K562 (cell line): ENCODE measurements at regions not wholly inside any gene's neighbourhood (a gene's known extent, or its start where the extent isn't known, plus 50 kb on each side); places are given as distances from the start of the nearest gene placed in this dataset.

Experiments used
- ATAC-seq: fragments of 200-7000 bp; cut with Tn5 transposase; 3 replicates; pipeline ENCODE4 v1.9.1; 2020; ENCODE audit warnings: moderate library complexity
- BruUV-seq: library from RNA; stranded (reverse); fragments of 400-500 nt; replicated peaks from 2 replicates; lab custom pipeline; 2021; lab: Mats Ljungman, UMichigan
- CTCF ChIA-PET: fragments of 300-600 bp; formaldehyde crosslinking; extraction: SDS; loops from one replicate; lab custom pipeline; 2021; ENCODE audit warnings: low intra/inter-chr PET ratio; lab: Yijun Ruan, JAX
- POLR2A ChIA-PET: fragments of 300-600, 350-650 bp; sonication (Branson Sonifier 250); formaldehyde crosslinking; extraction: SDS; loops from one replicate; lab custom pipeline; 2021; ENCODE audit warnings: antibody characterized with exemption, inconsistent platforms; lab: Yijun Ruan, JAX
- DNase-seq, 4 experiments: peaks; one replicate each; pipeline versions ENCODE4 v3.0.0 to v3.0.0-alpha.2; 2011 to 2018; ENCODE audit warnings: low spot score in 3 of 4, mixed read lengths in 3 of 4; ENCODE audit errors: extremely low read depth in 1 of 4
- FAIRE-seq: peaks from 2 replicates; lab custom pipeline; 2011; peaks lifted over from hg19 to GRCh38; lab: Jason Lieb, UNC
- H2AFZ ChIP-seq: 2 replicates; pipeline ENCODE4 v1.6.0; 2011; ENCODE audit warnings: low read depth, low read length, control low read depth, inconsistent platforms
- H3K27ac ChIP-seq: fragments of 200-600 bp; 3 replicates; pipeline ENCODE4 v1.8.0; 2011; ENCODE audit warnings: low read depth, mild to moderate bottlenecking, control low read depth, inconsistent platforms, low read length, moderate library complexity, mixed read lengths; ENCODE audit errors: extremely low read depth
- H3K27me3 ChIP-seq, 2 experiments: fragments of 300-600 bp in 1 of 2; 2 replicates in 1 of 2; 3 replicates in 1 of 2; pipeline versions ENCODE4 v1.6.0 to v1.8.0; 2011; ENCODE audit warnings: inconsistent platforms in 2 of 2, low read length in 2 of 2, mild to moderate bottlenecking in 1 of 2, mixed read lengths in 1 of 2, moderate library complexity in 1 of 2; ENCODE audit not compliant: control insufficient read depth in 2 of 2, insufficient read depth in 2 of 2
- H3K36me3 ChIP-seq: fragments of 300-600 bp; 3 replicates; pipeline ENCODE4 v1.8.0; 2011; ENCODE audit warnings: mild to moderate bottlenecking, low read length, inconsistent platforms; ENCODE audit not compliant: control insufficient read depth, insufficient read depth
- H3K4me1 ChIP-seq, 2 experiments: fragments of 200-600 bp in 1 of 2; replicated peaks in 1 of 2; 2 replicates in 1 of 2; 3 replicates in 1 of 2; pipeline versions ENCODE4 v1.5.1 to v1.8.0; 2011; ENCODE audit warnings: inconsistent platforms in 2 of 2, low read length in 2 of 2, mild to moderate bottlenecking in 1 of 2, mixed read lengths in 1 of 2, moderate library complexity in 1 of 2; ENCODE audit not compliant: control insufficient read depth in 2 of 2, insufficient read depth in 2 of 2
- H3K4me2 ChIP-seq: 2 replicates; pipeline ENCODE4 v1.6.1; 2011; ENCODE audit warnings: low read length, control low read depth, inconsistent platforms, mixed read lengths; ENCODE audit not compliant: insufficient read depth
- H3K4me3 ChIP-seq: fragments of 200-600 bp; sonication (generic), shearing (Covaris generic); 2 replicates; pipeline ENCODE4 v1.5.1; 2016; ENCODE audit warnings: control low read depth, inconsistent platforms
- H3K79me2 ChIP-seq: fragments of 200-600 bp; 3 replicates; pipeline ENCODE4 v1.8.0; 2011; ENCODE audit warnings: low read length, inconsistent platforms; ENCODE audit not compliant: control insufficient read depth, insufficient read depth
- H3K9ac ChIP-seq, 2 experiments: 2 replicates each; pipeline versions ENCODE4 v1.6.0 to v1.6.1; 2011; ENCODE audit warnings: low read depth in 2 of 2, low read length in 2 of 2, control low read depth in 1 of 2, inconsistent platforms in 1 of 2, mild to moderate bottlenecking in 1 of 2, mixed read lengths in 1 of 2; ENCODE audit not compliant: insufficient read depth in 1 of 2
- H3K9me1 ChIP-seq: one replicate; pipeline ENCODE4 v1.6.0; 2011; ENCODE audit warnings: inconsistent platforms, mild to moderate bottlenecking, low read length, moderate library complexity; ENCODE audit not compliant: control insufficient read depth, insufficient read depth
- H3K9me3 ChIP-seq: replicated peaks from 2 replicates; pipeline ENCODE4 v1.5.1; 2011; ENCODE audit warnings: low read depth, low read length, inconsistent platforms; ENCODE audit not compliant: control insufficient read depth, insufficient read depth
- H4K20me1 ChIP-seq: replicated peaks from 2 replicates; pipeline ENCODE4 v1.6.1; 2011; ENCODE audit warnings: low read length, inconsistent platforms, mixed read lengths; ENCODE audit not compliant: control insufficient read depth, insufficient read depth
- ZNF780A ChIP-seq: fragments of 250-450 bp; sonication (Bioruptor Pico); IDR thresholded peaks from 2 replicates; pipeline ENCODE4 v1.5.0; 2021; ENCODE audit warnings: mild to moderate bottlenecking
- WGBS: fragments of 100-300 bp; shearing (Covaris generic); methylation state at CpG from one replicate; pipeline ENCODE4 v1.1.6; 2016; ENCODE audit warnings: low coverage, mixed read lengths; ENCODE audit not compliant: insufficient coverage; ENCODE audit errors: missing lambda C conversion rate; 5-methylcytosine and 5-hydroxymethylcytosine counted together
- in situ Hi-C: fragments of 300-500 bp; cut with MboI; formaldehyde crosslinking; loops from 4 replicates; pipeline ENCODE4 v1.15.0; 2018; ENCODE audit warnings: inconsistent platforms, mixed read lengths
- intact Hi-C: fragments of 100-400 bp; cut with micrococcal nuclease; formaldehyde crosslinking; loops from 2 replicates; pipeline ENCODE4 v1.14.2; 2022
- TF ChIP-seq, protein P1 (sequence below): sonication (generic); formaldehyde crosslinking; IDR thresholded peaks from 2 replicates; pipeline ENCODE4 v1.8.0; 2022; ENCODE audit warnings: mild to moderate bottlenecking, missing genetic modification reagents, borderline replicate concordance

DNA sequence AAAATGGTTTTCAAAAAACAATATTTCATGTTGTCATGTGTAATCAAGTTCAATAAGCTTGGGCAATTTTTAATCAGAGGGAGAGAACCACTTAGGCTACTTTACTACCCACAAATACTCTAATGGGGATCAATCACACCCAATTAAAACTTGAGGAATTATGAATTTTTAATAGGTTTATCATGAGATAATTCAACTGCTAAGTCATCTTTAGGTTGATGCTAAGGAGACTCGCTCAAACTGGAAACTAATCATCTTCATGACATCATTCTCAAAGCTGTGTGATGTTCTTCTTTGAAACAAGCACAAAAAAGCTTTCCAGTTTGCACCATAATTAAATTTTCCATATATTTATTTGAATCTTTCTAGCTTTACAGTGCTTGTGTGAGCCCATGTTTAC is 867.5 kb downstream of the MAT2B start:
- in situ Hi-C loops (loop anchor here (25.0 kb wide), 1 partner anchor 861 kb away; the partner anchor contains the start of gene MAT2B), intact Hi-C loops (no loop called here)
- ATAC-seq, result no peak
- Histone ChIP-seq H3K9me1 (no peaks in the 10 kb centered on the region), H3K79me2 (no peaks in the 10 kb centered on the region), H3K4me2 (no peak overlapping the region), H3K9ac (no peak overlapping the region), H2AFZ (no peak overlapping the region), H4K20me1 (no peaks in the 10 kb centered on the region), H3K27ac (no peak overlapping the region), H3K27me3 (no peaks in the 10 kb centered on the region), H3K9me3 (no peaks in the 10 kb centered on the region), H3K4me1 (peaks cover 0 to 5% of the 10 kb centered on the region in 2 experiments; a peak in 1 of 5 replicates), H3K4me3 (no peak overlapping the region), H3K36me3 (no peaks in the 10 kb centered on the region)
- FAIRE-seq, result no peak
- ChIA-PET POLR2A (interaction anchor here (1.2 kb wide), 1 partner anchor 26 kb away, joined by 5 read pairs; no protein-coding TSS in a partner anchor), CTCF (no interaction called here)
- BruUV-seq, result no TSS peak
- TF ChIP-seq, protein P1, sequence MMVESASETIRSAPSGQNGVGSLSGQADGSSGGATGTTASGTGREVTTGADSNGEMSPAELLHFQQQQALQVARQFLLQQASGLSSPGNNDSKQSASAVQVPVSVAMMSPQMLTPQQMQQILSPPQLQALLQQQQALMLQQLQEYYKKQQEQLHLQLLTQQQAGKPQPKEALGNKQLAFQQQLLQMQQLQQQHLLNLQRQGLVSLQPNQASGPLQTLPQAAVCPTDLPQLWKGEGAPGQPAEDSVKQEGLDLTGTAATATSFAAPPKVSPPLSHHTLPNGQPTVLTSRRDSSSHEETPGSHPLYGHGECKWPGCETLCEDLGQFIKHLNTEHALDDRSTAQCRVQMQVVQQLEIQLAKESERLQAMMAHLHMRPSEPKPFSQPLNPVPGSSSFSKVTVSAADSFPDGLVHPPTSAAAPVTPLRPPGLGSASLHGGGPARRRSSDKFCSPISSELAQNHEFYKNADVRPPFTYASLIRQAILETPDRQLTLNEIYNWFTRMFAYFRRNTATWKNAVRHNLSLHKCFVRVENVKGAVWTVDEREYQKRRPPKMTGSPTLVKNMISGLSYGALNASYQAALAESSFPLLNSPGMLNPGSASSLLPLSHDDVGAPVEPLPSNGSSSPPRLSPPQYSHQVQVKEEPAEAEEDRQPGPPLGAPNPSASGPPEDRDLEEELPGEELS (CRISPR knock-in tag), result no peak
- TF ChIP-seq, all 486 proteins: peak for 0
- DNase-seq, result no peak
- WGBS, result 64% methylated on average over 1 of the region's 1 CpG

- Histone ChIP-seq H2AFZ (no peak overlapping the region), H3K4me2 (no peak overlapping the region), H3K4me1 (peaks cover 0 to 5% of the 10 kb centered on the region in 2 experiments; a peak in 1 of 5 replicates), H3K9me1 (no peaks in the 10 kb centered on the region), H3K27me3 (no peaks in the 10 kb centered on the region), H3K9ac (no peak overlapping the region), H3K27ac (no peak overlapping the region), H3K9me3 (no peaks in the 10 kb centered on the region), H4K20me1 (no peaks in the 10 kb centered on the region), H3K79me2 (no peaks in the 10 kb centered on the region), H3K36me3 (no peaks in the 10 kb centered on the region), H3K4me3 (no peak overlapping the region)
- intact Hi-C loops (no loop called here), in situ Hi-C loops (loop anchor here (25.0 kb wide), 1 partner anchor 862 kb away; the partner anchor contains the start of gene MAT2B)
- CTCF ChIA-PET, result no interaction called here
- no peak for TF ChIP-seq ZNF780A (CRISPR knock-in tag)
- ATAC-seq (no peak), DNase-seq (no peak), FAIRE-seq (no peak)
- 62% methylated on average over 2 of the region's 2 CpGs for WGBS
- POLR2A ChIA-PET, result no interaction called here
- no TSS peak for BruUV-seq
Measured at GRCh38 chr5:164373876-164374275, 868.5 kb downstream of the MAT2B start.
